HG03064 (cell line): ENCODE measurements at regions not wholly inside any gene's neighbourhood (a gene's known extent, or its start where the extent isn't known, plus 50 kb on each side); places are given as distances from the start of the nearest gene placed in this dataset.

Experiments used
- ATAC-seq: cut with Tn5 transposase; IDR thresholded peaks from one replicate; pipeline ENCODE4 v1.9.1; 2021; ENCODE audit warnings: low read depth; ENCODE audit not compliant: unreplicated experiment

DNA sequence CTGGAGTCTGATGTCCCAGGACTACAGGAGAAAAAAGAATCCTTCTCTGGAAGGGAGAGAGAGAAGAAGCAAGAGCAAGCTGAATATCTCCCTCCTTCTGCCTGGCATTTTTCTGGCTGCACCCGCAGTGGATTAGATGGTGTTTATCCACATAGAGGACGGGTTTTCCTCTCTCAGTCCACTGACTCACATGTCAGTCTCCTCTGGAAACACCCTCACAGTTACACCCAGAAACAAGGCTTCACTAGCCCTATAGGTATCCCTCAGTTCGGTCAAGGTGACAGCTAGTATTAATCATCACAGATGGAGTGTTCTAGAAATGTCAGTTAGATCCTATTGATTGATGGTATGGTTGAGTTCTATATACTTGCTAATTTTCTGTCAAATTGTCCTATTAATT is 87.9 kb downstream of the RHOU start:
- ATAC-seq: no peak

DNA sequence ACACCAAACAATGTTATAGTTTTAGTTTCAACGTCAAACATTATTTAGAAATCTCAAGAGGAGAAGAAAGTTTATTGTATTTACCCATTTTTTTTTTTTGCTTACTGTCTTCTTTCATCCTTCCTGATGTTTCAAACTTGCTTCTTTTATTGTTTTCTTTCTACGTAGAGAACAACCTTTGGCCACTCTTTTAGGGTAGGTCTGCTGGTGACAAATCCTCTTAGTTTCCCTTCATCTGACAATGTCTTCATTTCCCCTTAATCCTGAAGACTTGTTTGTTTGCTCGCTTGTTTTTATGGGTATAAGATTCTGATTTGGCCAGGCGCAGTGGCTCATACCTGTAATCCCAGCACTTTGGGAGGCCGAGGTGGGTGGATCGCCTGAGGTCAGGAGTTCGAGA is 89.1 kb downstream of the RHOU start:
- no peak for ATAC-seq

DNA sequence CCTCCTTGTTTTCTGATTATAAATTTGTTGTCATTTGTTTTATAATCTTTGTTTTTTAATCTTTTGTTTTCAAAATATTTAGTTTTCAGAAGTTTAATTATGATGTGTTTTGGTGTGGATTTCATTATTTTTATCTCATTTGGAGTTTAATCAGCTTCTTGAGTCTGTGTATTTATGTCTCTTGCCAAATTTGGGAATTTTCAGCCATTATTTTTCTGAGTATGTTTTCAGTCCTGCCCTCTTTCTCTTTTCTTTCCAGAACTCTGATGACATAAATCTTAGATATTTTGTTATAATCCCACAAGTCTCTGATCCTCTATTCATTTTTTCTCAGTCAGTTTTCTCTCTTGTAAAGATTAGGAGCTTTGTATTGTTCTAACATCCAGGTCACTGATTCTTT is 89.8 kb downstream of the RHOU start:
- ATAC-seq: no peak

- no peak for ATAC-seq
These were observed 90.7 kb downstream of the RHOU start for GRCh38 chr1:228825840-228826484.

GRCh38 chr1:228827019-228827418 is 91.7 kb downstream of the RHOU start:
- no peak for ATAC-seq

- no peak for ATAC-seq
These were observed 92.9 kb downstream of the RHOU start for GRCh38 chr1:228828151-228828550.

GRCh38 chr1:228830185-228830953 is 95.1 kb downstream of the RHOU start:
- no peak for ATAC-seq

GRCh38 chr1:228830954-228831481 is 95.7 kb downstream of the RHOU start:
- peak; percentile 65 for ATAC-seq

DNA sequence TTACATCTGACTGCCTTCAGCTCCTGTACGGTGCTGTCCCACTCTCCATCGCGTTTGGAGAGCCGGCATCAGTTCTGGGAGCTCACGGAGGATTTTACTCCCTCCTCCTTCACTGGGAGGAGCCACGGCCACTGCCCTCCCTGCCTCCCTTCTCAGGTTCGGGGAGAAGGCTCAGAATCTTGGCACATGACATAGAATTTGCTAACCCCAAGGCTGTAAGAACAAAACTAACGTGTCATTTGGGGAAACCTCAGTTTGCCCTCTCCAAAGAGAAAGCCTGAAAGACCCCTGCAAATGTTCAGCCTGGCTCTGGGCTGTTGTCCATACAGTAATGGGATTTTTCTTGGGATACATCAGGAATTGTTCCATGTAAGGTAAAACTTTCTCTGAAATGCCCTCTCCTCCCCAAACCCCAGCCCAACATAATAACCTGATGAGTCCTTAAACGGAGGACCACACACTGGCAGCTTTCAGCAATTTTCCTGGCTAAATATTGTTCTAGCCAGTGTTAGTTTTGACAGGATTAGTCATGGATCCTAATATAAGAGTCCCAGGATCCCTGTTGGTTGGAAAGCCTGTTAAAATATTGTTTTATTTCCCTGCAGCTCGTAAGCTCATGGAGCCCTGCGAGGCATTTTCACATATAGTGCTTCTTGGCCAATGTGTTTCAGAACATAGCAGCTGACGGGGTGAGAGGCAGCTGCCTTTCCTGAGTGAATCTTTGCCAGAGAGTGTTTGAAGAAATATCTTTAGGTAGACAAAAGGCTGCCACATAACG is 98.8 kb downstream of the RHOU start:
- ATAC-seq: no peak

DNA sequence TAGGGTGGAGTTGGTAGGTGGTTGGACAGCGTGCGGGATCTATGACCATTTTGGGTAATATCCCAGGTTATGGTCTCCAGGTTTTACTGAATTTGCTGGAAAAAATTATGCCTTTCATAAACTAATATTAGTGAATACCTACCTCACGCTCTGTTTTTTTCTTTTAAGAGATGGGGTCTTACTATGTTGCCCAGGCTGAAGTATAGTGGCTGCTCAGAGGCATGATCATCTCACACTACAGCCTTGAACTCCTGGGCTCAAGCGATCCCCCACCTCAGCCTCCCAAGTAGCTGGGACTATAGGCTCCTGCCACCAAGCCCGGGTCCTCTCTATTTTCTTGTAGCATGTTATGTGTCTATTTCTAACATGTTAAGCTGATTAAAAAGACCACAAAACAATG is 100.2 kb downstream of the RHOU start:
- ATAC-seq: no peak

GRCh38 chr1:228835911-228836310 is 100.6 kb downstream of the RHOU start:
- ATAC-seq: no peak

DNA sequence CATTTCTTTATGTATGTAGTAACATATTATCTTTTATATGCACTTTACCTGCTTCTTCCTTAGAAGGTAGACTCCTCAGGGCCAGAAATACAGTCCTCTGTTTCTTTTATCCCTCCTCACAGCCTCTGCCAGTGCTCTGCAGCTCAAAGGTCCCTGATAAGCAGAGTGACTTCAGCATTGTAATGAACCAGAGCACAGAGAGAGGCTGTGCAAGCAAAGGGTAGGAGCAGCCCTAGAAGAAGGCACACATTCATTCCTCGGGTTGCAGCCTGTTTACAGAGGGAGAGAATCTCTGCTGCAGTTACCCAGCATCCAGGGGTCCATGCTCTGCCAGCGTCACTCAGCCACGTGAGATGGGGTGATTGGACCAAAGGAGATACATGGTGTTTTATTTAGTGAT is 101.1 kb downstream of the RHOU start:
- ATAC-seq: no peak

DNA sequence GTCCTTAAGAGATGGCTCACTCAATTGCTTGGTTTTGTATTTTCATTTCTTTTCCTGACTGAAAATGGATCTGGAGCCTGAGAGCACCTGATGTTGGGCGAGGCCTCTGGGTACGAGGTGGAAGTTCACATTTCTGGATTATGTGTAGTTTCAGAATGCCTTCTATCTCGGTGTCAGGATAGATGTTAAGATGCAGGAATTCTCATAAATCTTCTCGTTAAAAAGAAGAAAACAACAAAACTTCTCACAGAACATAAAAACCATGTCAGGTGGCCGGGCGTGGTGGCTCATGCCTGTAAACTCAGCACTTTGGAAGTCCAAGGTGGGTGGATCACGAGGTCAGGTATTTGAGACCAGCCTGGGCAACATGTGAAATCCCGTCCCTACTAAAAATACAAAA is 101.8 kb downstream of the RHOU start:
- ATAC-seq: no peak

DNA sequence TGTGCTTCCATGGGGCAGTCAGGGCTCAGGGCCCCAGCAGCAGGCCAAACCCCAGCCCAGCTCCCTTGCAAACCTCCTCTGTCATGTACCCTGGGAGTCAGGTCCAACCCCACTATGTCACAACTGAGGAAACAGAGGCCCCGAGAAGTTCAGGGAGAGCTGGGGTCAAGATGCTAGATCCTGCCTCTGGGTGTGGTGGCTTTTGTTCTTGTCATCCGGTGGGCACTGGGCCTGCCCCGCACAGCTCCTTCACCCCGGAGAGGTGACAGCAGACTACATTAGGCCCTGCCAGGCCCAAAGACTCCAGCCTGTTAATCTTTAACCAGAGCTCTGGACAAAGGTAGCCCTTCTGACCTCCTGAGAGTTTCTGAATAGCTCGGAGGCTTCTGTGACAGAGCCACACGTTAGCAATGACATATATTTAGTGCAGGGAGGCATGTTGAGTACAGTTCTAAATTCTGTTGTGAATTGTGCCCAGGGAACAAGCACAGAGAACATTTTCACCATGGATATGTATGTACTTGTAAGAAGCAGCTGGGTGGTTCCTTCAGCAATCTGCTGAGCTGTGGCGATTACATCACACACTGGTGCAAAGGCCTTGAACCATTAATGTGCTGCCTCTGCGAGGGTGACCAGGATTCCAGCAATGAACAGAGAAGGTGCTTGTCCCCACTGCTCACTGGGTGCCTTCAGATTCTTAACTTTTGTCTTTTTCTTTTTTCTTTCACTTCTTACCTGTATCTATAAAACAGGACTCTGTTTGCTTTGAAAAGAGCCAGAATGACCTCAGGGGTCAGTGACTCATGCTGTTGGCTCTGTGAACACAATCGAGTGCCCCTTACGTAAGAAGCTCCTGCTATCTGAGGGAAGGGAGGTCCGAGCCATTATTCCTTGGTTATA is 102.8 kb downstream of the RHOU start:
- no peak for ATAC-seq

DNA sequence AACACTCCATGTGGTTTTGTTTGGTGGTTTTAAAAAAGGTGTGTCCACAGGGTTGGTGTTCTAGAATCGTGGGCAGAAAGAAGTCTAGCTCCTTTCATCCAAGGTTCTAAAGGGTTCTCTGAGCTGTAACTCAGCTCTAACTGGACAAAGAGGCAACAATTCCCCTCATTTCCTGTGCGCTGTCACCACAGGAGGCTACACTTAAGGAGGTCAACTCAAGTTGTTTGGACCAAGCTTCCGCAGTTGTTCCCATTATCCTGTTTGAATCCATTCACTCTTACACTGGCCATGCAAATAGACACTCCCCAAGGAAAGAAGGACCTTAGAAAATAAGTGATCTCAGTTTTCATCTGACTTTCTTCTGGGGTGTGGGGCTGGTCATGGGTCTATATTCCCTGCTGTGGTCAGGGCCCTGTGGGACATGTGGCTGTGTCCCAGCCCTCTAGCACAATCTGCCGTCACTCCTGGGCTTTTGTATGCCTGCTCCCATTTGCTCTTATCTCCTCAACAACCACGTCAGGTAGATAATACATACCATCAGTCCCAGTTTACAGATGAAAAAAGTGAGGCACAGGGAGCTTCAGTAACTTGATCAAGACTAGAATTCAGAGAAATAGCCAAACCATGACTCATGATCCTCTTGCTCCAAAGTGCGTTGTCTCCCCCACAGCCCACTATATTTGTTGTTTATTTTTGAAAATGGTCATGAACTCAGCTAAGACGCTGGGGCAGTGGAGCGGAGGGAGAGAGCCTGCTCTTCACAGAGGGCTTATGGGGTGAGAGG is 103.6 kb downstream of the RHOU start:
- no peak for ATAC-seq

DNA sequence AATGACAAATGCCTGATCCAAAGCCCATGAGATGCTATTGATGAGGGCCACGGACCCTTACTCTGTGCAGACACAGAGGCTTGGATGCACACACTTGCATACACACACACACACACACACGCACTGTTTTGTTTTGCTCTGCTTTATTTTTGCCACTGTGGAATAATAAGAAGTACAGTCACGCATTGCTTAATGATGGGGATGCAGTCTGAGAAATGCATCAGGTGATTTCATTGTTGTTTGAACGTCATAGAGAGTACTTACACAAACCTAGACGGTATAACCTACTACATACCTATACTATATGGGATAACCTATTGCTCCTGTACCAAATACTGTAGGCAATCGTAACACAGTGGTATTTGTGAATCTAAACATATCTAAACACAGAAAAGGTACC is 104.4 kb downstream of the RHOU start:
- ATAC-seq: no peak

- no peak for ATAC-seq
These were observed 106.4 kb downstream of the RHOU start for GRCh38 chr1:228841632-228842031.

DNA sequence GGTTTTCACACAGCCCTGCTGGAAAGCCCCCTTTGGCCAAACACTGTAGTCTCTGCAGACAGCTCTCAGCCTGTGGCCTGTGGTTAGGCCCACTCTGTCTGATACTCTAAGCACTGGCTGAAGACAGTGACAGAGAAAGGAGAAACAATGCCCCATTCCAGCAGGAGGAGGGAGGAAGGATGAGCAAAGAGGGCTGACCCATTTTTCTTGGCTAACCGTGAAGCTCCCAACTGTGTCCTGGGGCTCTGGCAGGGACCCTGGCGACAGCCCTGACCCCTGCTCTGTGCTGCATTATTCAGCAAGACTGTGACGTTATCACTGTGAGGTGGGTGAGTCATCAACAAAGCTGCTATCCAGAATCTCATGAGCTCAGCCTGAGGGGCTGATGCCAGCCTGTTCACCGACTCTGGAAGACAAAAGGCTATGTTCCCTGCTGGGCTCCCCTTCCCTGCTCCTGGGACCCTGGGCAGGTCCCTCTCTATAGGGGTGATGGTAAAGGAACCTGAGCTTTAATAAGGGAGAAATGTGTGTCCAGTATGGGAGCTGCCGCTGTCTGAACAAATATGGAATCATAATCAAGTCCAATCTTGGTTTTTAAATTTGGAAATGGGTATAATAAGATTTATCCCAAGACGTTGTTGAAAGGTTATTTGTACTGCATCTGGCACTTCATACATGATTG is 107.0 kb downstream of the RHOU start:
- ATAC-seq: no peak

DNA sequence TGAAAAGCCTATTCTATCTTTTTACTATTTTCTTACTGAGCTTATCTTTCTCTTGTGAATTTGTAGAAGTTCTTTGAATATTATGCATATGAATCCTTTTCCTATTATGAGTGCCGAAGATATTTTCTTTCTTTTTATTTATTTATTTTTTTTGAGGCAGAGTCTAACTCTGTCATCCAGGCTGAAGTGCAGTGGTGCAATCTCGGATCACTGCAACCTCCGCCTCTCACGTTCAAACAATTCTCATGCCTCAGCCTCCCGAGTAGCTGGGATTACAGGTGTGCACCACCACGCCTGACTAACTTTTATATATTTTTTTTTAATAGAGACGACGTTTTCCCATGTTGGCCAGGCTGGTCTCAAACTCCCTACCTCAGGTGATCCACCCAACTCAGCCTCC is 109.8 kb downstream of the RHOU start:
- ATAC-seq: no peak
